PC-3 (cell line): ENCODE measurements at regions not wholly inside any gene's neighbourhood (a gene's known extent, or its start where the extent isn't known, plus 50 kb on each side); places are given as distances from the start of the nearest gene placed in this dataset.

Source experiments
- ATAC-seq: fragments of 200-7000 bp; cut with Tn5 transposase; 2 replicates; pipeline ENCODE4 v1.9.1; 2020; ENCODE audit warnings: mild to moderate bottlenecking, moderate library complexity
- BruUV-seq: library from RNA; stranded (reverse); fragments of 400-500 nt; replicated peaks from 2 replicates; lab custom pipeline; 2021; lab: Mats Ljungman, UMichigan
- CTCF ChIA-PET: fragments of 300-600 bp; sonication (Branson Sonifier 250); formaldehyde crosslinking; loops from one replicate; lab custom pipeline; 2022; ENCODE audit warnings: antibody characterized with exemption; lab: Charles Lee
- POLR2A ChIA-PET: fragments of 300-600 bp; sonication (Branson Sonifier 250); formaldehyde crosslinking; loops from one replicate; lab custom pipeline; 2022; ENCODE audit warnings: antibody characterized with exemption; ENCODE audit not compliant: unreplicated experiment; lab: Charles Lee
- DNase-seq: peaks from one replicate; pipeline ENCODE4 v3.0.0-alpha.2; 2015
- H2AFZ ChIP-seq: fragments of 300-600 bp; sonication (generic); 2 replicates; pipeline ENCODE4 v1.6.0; 2016; ENCODE audit warnings: antibody characterized with exemption, low read length
- H3F3A ChIP-seq: fragments of 300-600 bp; sonication (generic); one replicate; pipeline ENCODE4 v1.6.0; 2017; ENCODE audit warnings: antibody characterized with exemption, low read length, control low read depth, mild to moderate bottlenecking; ENCODE audit not compliant: unreplicated experiment
- H3K27ac ChIP-seq: fragments of 300-600 bp; sonication (generic); 2 replicates; pipeline ENCODE4 v1.5.1; 2016; ENCODE audit warnings: mild to moderate bottlenecking, low read length
- H3K27me3 ChIP-seq: fragments of 300-600 bp; sonication (generic); 2 replicates; pipeline ENCODE4 v1.6.1; 2016; ENCODE audit warnings: low read length, mixed read lengths
- H3K36me3 ChIP-seq: fragments of 300-600 bp; sonication (generic); 2 replicates; pipeline ENCODE4 v1.6.1; 2016; ENCODE audit warnings: low read depth, mixed run types, low read length, mixed read lengths
- H3K4me1 ChIP-seq: fragments of 300-600 bp; sonication (generic); 2 replicates; pipeline ENCODE4 v1.5.1; 2016; ENCODE audit warnings: low read length; ENCODE audit not compliant: insufficient read depth
- H3K4me2 ChIP-seq: fragments of 300-600 bp; sonication (generic); 2 replicates; pipeline ENCODE4 v1.6.0; 2016; ENCODE audit warnings: low read length
- H3K4me3 ChIP-seq: fragments of 300-600 bp; sonication (generic); 2 replicates; pipeline ENCODE4 v1.5.1; 2016; ENCODE audit warnings: mild to moderate bottlenecking, low read length, mixed read lengths
- H3K79me2 ChIP-seq: fragments of 300-600 bp; sonication (generic); 2 replicates; pipeline ENCODE4 v1.6.1; 2017; ENCODE audit warnings: low read length, mixed read lengths
- H3K9ac ChIP-seq: fragments of 300-600 bp; sonication (generic); 2 replicates; pipeline ENCODE4 v1.6.0; 2016; ENCODE audit warnings: mild to moderate bottlenecking, low read length
- H3K9me2 ChIP-seq: fragments of 300-600 bp; sonication (generic); replicated peaks from 2 replicates; pipeline ENCODE4 v1.6.1; 2016; ENCODE audit warnings: mixed run types, low read length, mixed read lengths
- H3K9me3 ChIP-seq: fragments of 300-600 bp; sonication (generic); 2 replicates; pipeline ENCODE4 v1.6.1; 2016; ENCODE audit warnings: low read length, mixed read lengths
- H4K20me1 ChIP-seq: fragments of 300-600 bp; sonication (generic); 2 replicates; pipeline ENCODE4 v1.6.1; 2016; ENCODE audit warnings: low read length, mixed read lengths
- CTCF ChIP-seq: fragments of 300-600 bp; sonication (generic); conservative IDR thresholded peaks from 2 replicates; pipeline ENCODE4 v1.5.1; 2017; ENCODE audit warnings: antibody characterized with exemption, low read depth, mild to moderate bottlenecking, low read length
- EZH2 ChIP-seq: fragments of 300-600 bp; sonication (generic); IDR thresholded peaks from one replicate; pipeline ENCODE4 v1.6.1; 2017; ENCODE audit warnings: antibody characterized with exemption, mild to moderate bottlenecking, low read length; ENCODE audit not compliant: unreplicated experiment
- EZH2phosphoT487 ChIP-seq: fragments of 300-600 bp; sonication (generic); IDR thresholded peaks from 2 replicates; pipeline ENCODE4 v1.6.1; 2018; ENCODE audit warnings: mild to moderate bottlenecking, antibody characterized with exemption, low read length, borderline replicate concordance
- intact Hi-C: fragments of 100-400 bp; cut with micrococcal nuclease; formaldehyde crosslinking; loops from 2 replicates; pipeline ENCODE4 v1.9.0; 2023

DNA sequence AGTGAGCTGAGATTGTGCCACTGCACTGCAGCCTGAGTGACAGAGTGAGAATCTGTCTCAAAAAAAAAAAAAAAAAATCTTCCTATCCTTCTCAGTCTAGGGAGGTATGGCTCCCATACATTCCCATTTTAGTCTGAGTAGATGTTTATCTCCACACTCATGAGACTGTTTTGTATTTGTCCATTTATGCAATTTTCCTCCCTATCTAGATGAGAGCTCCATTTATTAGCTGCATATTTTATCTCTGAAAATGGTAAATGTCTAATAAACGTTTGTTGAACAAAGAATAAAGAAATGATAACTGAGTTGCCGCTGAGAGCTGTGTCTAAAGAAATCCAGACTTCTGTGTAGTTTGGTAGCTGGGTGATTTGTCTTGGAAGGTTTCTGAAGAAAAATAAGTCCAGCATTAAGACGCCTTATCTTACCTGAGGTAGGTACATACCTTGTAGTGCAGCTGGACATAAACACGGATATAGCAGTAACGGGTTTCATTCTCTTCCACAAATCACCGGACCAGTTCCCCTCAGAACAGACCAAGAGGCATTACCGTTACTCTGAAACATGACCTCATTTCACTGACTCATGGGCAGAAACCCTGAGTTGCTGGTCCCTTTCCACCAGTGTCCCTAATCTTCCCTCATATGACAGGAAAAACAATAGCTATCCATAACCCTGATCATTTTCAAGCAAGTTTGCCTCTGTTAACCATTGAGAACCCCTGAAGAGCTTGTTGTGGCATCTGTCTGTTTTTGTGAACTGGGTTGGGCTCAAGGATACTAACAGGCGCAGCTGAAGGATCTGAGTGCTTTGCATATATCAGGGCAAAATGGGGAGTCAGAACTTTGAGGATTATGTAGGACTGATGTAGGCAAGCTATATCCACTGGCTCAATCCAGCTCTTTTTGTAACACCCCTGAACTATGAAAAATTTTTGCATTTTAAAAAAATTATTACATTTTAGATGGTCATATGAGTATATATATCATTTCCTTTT lies 177.4 kb upstream of the XYLT1 start:
- H3K9ac ChIP-seq, result no peak overlapping the region
- no peaks in the 10 kb centered on the region for H4K20me1 ChIP-seq
- H3K27me3 ChIP-seq, result no peaks in the 10 kb centered on the region
- no peaks in the 10 kb centered on the region for H3F3A ChIP-seq
- ChIA-PET POLR2A (no interaction called here), CTCF (no interaction called here)
- ATAC-seq, result no peak
- DNase-seq, result no peak
- H3K4me1 ChIP-seq, result no peaks in the 10 kb centered on the region
- no peaks in the 10 kb centered on the region for H3K9me2 ChIP-seq
- no peaks in the 10 kb centered on the region for H3K79me2 ChIP-seq
- no peaks in the 10 kb centered on the region for H3K36me3 ChIP-seq
- no TSS peak for BruUV-seq
- intact Hi-C loops, result no loop called here
- no peaks in the 10 kb centered on the region for H3K9me3 ChIP-seq
- no peak overlapping the region for H3K4me2 ChIP-seq
- H2AFZ ChIP-seq, result no peak overlapping the region
- H3K27ac ChIP-seq, result no peak overlapping the region
- no peak for TF ChIP-seq EZH2phosphoT487
- TF ChIP-seq EZH2, result no peak
- no peak for TF ChIP-seq CTCF
- no peak overlapping the region for H3K4me3 ChIP-seq

DNA sequence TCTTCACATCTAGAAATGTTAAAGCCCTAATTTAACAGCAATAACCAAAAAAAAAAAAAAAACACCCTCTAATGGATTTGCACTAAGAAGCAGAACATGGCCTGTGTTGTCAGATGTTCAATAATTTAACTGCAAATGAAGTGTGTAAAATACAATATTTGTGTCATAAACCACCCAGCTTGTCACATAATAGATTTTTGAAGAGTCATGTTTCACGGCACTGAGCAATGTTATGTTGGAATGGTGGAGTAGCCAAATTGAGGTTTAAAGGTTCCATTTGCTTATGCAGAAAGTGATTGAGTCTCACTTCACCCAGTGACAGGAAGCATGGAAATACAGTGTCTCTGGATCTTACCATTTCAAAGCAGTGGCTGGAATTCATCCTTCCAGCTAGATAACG lies 173.2 kb upstream of the XYLT1 start:
- no peaks in the 10 kb centered on the region for H3K36me3 ChIP-seq
- H4K20me1 ChIP-seq, result no peaks in the 10 kb centered on the region
- ATAC-seq, result no peak
- H2AFZ ChIP-seq, result no peak overlapping the region
- H3K79me2 ChIP-seq, result no peaks in the 10 kb centered on the region
- POLR2A ChIA-PET, result no interaction called here
- H3K9me2 ChIP-seq, result no peaks in the 10 kb centered on the region
- DNase-seq, result no peak
- no peak overlapping the region for H3K4me3 ChIP-seq
- no peak overlapping the region for H3K4me2 ChIP-seq
- no peaks in the 10 kb centered on the region for H3F3A ChIP-seq
- no peak for TF ChIP-seq EZH2phosphoT487
- TF ChIP-seq EZH2, result no peak
- no peak for TF ChIP-seq CTCF
- no peaks in the 10 kb centered on the region for H3K27me3 ChIP-seq
- intact Hi-C loops, result no loop called here
- no peak overlapping the region for H3K9ac ChIP-seq
- no TSS peak for BruUV-seq
- H3K9me3 ChIP-seq, result no peaks in the 10 kb centered on the region
- CTCF ChIA-PET, result no interaction called here
- H3K27ac ChIP-seq, result no peak overlapping the region
- H3K4me1 ChIP-seq, result no peaks in the 10 kb centered on the region

DNA sequence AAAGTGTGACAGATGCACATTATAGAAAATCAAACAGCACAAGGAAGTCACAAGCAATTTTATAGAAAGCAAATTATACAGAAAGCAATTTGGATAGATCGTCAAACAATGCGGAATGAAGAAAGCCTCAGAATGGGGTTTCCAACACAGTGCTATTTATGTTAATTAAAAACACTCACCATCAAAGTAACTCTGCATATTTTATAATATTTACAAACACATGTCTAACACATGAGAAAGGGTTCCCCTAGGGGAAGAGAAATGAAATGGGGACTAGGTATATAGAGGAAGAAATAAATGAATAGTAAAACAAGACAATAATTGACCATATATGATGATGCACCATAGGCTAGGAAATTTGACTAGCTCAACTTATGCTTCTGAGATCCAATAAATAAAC lies 171.2 kb upstream of the XYLT1 start:
- Histone ChIP-seq H3K9me2 (no peaks in the 10 kb centered on the region), H3K9ac (no peak overlapping the region), H3K4me3 (no peak overlapping the region), H3K9me3 (no peaks in the 10 kb centered on the region), H4K20me1 (no peaks in the 10 kb centered on the region), H3K27me3 (no peaks in the 10 kb centered on the region), H2AFZ (no peak overlapping the region), H3F3A (no peaks in the 10 kb centered on the region), H3K36me3 (no peaks in the 10 kb centered on the region), H3K4me1 (no peaks in the 10 kb centered on the region), H3K79me2 (no peaks in the 10 kb centered on the region), H3K4me2 (no peak overlapping the region), H3K27ac (no peak overlapping the region)
- no peak for TF ChIP-seq CTCF
- TF ChIP-seq EZH2, result no peak
- TF ChIP-seq EZH2phosphoT487, result no peak
- ChIA-PET POLR2A (no interaction called here), CTCF (no interaction called here)
- BruUV-seq, result no TSS peak
- DNase-seq (no peak), ATAC-seq (no peak)
- intact Hi-C loops, result no loop called here
